NCI-H1436 (cell line): ENCODE measurements at regions not wholly inside any gene's neighbourhood (a gene's known extent, or its start where the extent isn't known, plus 50 kb on each side); places are given as distances from the start of the nearest gene placed in this dataset.
A peak's percentile ranks its signal among the peaks of the same experiment; 100 is the strongest.

ENCODE experiments used
- DNase-seq: peaks from one replicate; lab custom pipeline; 2025; lab: John Stamatoyannopoulos, UW

DNA sequence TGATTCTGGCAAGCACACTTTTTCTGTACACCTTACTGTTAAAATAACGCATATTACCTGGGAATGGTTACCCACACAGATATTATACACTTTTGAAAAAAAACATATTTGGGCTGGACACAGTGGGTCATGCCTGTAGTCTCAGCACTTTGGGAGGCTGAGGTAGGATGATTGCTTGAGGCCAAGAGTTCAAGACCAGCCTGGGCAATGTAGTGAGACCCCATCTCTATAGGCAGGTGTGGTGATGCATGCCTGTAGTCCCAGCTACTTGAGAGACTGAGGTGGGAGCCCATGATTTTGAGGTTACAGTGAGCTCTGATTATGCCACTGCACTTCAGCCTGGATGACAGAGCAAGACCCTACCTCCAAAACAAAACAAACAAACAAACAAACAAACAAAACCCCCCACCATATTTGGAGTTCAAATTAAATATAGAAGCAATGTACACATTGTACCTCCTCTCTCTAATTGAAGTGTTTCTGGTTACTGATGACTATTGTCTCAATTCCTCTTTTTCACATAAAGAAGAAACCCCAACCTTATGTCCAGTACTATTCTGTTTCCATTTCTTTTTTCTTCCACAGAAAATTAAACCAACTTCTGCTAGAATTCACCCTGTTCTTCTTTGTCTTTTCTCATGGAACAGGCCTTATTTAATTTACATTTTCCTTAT, 152.6 kb upstream of the UMPS start:
- DNase-seq = no peak

DNA sequence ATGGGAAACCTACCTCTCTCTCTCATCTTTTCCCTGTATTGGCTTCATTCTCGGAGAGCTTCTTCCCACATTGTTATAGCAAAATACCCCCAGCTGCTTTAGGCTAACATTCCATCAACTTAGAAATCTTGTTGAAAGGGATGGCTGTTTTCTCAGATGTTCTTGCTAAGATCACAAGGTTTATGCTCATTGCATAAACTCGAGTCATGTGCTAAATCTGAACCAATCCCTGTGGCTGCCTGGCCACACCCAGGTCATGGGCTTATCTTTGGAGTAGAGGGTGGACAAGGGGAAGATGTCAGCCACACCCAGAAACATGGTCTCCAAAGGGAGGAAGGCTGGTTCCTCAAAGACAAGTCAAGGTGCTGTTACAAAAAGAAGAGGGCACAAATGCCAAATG, 150.6 kb upstream of the UMPS start:
- no peak for DNase-seq

DNA sequence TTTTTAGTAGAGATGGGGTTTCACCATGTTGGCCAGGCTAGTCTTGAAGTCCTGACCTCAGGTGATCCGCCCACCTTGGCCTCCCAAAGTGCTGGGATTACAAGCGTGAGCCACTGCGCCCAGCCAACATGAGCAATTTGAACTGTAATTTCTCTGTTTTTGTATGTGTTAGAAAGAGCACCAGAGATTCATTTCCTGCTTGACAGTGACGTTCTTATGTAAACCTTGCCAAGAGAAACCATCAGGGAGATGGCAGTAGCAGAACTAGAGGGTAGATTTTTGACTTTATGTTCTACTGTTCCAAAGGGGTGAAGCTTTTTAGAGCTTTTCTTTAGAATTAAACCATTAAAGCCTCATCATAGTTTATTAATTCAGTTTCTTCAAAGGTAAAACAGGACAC, 148.1 kb upstream of the UMPS start:
- no peak for DNase-seq

DNA sequence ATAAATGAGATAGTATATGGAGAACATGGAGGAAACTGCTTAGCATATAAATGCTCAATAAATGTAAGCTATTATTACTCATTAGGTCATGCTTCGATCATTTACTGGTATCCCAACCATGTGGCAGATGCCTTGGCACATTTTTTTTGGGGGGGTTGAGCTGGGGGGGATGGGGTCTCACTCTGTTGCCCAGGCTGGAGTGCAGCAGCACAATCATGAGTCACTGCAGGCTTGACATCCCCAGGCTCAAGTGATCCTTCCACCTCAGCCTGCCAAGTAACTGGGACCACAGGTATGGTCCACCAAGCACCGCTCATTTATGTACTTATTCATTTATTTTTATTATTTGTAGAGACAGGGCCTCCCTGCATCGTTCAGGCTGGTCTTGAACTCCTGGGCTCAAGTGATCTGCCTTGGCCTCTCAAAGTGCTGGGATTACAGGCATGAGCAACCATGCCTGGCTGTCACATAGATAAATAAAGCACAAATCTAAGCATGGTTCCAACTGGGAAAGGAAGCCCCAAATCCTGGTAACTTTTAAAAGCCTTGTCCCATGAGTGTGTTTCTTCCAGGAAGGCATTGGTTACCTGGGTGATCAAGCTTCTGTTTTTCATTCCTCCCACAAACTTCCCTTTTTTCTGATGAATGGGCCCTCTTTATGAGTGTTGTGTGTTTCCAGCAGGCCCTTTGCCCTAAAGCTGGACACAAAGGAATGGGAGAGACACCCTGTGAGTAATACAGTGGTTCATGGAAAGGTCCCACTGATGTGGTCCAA, 147.4 kb upstream of the UMPS start:
- no peak for DNase-seq

DNA sequence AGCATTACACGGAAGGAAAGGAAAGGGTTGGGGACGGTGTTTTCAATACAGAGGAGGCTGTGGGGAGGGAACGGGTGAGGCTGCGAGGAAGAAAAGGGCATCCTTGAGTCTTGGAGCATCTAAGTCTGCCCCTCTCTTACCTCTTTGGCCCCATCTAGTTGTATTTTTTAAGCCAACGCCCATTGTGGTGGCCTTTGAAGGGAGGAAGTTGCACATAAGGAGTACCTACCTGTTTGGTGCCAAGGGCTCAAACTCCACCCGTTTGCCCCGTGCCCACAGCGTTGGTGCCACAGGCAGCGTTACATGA, 146.1 kb upstream of the UMPS start:
- DNase-seq = no peak

DNA sequence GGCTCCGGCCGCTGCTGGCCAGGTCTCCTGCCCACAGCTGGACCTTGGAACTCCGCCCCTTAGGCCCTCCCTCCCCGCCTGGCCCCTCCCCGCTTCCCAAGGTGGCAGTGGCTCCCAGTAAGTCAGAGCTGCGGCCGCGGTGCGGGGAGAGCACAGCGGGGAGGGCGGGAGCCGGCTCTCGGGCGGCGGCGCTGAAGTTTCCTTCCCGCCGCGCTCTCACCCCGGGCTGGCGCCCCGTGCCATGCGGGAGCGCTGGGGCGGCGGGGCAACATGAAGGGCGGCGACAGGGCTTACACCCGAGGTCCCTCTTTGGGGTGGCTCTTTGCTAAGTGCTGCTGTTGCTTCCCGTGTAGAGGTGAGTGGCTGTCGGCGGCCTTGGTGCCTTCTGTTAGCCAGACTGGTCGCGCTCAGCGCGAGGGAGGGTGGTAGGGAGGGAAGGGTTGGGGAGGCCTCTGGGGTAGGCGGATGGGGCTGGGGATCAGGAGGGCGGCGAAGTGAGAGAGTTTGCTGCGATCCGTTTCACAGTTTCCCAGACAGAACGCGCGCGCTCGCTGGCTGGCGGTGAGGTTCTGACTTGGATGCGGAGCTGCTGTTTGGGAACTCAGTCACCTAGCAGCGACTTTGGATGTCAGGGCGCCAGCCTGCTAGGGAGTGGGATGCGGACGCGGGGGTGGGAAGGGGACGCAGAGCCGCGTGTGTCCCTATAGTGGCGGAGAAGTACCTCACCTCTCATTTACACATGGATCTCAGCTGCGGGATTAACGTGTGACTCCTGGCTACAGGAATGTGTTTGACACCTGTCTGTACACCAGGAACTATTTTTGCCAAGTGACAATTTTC, 145.5 kb upstream of the UMPS start:
- peak; percentile 10 for DNase-seq

DNA sequence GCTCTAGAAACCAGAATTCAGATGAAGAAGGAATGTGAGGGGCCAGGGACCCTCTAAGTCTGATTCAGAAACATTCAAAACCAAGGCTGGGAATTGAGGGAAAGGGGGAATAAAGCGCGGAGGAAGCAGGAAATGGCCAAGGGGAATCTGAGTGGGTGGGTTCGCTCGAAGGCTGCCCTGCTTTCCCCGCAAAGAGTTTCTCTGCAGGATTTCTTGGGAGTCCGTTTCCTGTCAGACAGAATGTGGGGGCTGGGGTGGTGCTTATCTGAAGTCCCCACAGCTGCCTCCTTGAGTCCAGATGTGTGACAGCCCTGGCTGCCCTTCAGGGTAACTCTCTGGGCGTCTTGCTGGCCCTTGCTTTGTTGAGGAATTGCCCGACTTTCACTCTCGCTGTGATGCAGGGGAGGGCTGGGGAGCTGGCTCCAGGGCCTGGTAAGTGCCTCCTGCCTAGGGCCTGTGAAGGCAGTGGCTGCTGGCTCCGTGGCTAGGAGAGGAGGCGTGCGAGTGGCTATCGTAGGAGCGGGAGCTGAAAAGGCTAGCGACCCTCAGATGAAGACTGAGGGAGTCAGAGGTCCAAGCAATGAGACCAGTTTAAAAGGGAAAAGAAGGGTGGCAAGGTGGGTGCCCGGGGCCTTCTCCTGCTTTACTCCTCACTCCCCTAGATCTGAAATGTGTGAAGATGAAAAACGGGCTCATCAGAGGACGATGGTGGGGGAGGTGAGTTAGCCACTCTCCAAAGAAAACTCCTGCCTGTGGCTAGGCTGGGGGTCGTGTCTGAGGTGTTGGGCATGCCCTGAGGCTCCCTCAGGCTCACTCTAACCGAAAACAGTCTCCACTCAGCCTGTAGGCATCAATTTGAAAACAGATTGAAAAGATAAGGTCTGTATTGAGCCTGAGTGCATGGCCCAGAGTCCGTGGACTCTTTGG, 143.9 kb upstream of the UMPS start:
- no peak for DNase-seq

DNA sequence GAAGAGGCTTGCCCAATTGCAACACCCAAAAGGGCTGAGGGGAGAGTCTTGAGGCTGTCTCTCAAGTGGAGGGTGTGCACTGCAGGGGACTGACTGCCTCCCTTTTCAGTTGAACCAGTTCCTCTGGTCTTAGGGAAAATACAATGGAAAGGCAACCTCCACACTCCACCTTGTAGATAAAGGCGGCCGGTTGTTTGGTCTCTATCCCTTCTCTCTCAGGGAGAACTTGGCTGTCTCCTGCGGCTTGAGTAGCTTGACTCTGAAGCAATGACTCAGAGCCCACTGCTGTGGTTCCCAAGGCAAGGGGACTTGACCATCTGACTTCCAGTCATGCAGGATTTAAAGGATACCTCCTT, 143.2 kb upstream of the UMPS start:
- no peak for DNase-seq

DNA sequence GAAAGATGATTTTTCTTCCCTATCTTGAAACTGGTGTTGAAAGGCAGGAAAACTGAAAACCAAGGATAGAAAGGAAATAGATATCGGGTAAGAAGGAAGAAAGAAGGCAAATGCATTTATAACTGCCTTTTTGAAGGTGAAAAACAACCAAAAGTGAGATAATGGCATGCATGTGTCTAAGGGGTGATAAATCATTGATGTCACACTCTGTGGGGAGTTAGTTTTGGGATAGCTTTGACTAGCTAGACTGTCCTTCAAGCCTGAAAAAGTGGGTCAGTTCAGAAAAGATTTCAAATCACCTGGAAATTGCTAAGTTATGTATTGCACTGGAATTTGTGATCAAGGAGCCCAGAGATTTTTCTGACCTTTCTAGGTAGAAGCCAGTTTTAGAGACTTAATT, 142.2 kb upstream of the UMPS start:
- DNase-seq = no peak

DNA sequence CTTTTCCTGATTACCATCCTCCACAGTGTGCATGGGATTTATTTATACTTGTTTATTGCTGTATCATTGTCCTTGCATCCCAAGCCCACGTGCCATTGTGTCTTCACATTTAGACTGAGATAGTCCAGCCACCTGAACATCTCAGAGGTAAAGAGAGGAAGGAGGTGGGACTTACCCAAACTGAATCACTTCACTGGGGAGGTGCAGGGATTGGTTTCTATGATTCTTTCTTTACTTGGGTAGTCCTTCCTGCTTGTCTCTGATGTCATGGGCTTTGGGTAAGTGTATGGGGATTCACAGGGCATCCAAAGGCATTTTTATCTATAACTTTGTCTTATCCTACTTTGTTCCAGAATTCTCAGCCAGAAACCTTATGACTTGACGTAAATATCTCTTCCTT, 141.5 kb upstream of the UMPS start:
- DNase-seq = no peak

DNA sequence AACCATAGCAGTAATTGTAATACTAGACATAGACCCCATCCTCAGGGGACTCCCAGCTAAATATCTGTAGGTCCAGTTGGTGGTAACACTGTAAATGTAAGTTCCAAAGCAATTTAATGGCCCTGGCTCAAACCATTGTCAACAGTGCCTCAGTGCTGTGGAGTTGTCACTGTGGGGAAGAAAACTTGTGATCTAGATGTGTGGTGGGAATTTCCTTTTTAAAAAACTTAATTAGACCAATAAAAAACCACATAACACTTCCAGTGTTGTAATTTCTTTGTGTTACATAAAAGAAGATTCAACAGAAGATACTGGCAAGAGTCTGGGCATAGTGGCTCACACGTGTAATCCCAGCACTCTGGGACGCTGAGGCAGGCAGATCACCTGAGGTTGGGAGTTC, 138.6 kb upstream of the UMPS start:
- DNase-seq = no peak

DNA sequence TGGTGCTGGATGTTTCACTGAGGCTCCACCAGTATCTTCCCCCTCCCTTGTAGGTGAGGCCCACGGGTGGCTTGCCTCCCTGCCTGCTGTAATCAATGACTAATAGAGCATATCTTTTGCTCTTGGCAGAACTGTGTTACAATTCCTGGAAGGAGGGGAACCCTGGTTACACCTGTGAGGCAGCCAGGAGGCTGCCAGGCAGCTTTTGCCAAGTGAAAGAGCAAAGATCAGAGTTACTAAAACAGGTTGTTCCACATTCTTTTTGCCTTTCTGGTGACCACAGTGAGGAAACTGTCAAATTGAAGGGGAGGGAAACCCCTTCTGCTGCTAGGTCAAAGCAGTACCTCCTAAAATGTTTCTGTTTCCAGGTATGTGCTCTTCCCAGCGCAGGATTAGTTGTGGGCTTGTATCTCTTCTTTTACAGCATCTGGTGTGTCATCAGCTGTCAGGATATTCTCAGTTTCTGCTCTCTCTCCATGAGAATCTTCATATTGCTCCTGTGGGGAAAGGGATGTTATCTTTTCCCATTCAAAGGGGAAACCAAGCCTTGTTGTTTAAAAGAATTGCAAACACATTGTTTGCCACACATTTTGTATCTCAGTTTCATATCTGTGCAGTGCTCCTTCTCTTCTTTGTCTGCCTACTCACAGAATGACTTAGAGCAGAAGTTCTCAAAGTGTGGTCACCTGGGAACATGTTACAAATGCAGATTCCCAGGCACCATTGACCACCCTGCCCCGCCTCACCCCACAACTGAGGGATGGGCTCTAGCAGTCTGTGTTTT, 137.4 kb upstream of the UMPS start:
- DNase-seq = no peak

DNA sequence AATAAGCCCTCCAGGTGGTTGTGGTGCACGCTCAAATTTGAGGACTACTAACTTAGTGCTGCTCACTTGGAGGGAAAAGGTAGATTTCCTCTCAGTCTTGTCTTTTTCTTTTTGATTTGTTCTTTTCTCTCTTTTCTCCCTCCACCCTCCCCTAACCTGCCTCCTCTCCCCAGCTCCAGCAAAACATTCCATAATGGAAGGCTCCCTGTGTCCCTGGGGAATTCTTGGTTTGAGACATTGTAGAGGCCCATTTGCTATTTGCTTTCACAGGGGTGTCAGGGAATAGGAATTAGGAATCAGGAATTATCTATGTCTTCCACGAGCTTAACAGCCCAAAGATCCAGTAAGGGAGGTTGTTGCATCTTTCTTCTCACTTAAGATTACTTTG, 136.8 kb upstream of the UMPS start:
- DNase-seq = no peak

DNA sequence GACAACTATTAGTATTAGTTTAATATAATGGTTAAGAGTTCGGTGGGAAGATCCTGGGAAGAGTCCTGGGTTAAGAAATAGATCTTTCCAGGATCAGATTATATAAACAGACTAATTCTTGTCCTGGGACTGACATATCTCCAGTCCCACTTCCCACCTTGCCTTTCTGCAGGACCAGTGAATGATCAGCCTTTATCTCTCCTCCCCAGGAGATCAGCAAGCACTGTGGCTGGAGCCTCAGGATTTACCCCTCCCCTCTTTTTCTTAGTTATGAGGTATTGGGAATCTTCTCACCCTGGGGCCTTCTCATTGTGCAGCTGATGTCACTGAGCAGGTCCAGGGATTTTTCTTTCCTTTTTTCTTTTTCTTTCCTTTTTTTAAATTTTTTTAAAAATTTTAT, 135.7 kb upstream of the UMPS start:
- no peak for DNase-seq

DNA sequence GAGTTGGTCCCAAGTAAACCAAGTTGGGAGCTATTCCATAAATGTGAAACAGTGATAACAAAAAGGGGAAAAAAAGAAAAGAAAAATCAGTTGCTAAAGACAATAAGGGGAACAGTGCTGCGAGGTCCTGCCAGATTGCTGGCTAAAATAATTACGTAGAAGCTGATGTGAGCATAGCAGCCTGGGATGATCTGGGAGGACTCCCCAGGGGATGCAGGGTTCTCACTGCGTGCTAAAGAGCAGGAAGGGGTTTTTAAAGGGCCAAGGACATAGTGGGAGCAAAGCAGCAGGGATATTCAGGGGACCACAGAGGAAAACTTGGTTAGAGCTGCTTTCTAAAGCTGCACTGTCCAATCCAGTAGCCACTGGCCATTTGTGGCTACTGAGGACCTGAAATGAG, 133.0 kb upstream of the UMPS start:
- DNase-seq = peak; percentile 4

DNA sequence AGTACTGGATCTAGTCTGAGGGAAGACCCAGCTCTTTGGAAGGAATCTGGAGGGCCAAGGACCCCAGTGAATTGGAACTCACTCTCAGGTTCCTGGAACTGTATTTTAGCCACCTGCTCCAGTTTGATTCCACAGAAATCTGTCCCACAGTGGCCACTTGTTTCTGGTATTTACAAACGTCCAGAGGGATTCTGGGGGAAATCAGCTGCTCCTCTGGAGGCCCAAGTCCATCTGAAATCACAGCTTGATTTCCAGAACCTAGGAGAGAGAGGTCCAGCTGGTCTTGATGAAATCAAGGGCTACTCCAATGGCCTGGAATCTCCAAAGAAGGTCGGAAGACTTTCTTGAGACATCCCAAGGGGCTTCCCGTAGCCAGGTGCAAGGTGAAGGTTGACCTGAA, 132.3 kb upstream of the UMPS start:
- no peak for DNase-seq

DNA sequence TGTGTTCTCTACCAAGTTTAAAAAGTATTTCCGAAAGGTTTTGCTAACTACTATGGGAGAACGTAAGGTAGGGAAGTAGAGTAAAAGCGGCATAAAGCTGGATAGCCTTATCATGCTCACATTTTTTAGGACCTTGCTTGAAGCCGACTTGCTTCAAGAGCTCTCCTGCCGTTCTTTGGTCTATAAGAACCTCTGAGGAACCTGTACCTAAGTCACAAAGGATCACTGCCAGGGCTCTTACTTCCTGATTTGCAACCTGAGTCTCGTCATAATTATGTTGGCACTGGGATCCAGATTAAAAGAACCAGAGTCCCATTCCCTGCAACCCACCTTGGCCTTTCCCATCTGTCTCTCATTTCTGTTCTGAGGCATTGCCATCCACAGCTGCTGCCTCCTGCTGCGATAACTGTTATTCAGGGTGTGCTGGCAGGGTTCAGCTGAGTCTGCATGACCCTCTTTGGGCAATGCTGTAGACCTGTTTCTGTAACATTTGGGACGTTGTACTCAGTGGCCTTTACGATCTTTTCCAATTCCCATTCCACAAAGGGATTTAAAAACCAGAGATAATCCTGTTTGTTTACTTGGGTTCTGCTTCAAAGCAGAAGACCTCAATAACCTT, 131.0 kb upstream of the UMPS start:
- DNase-seq = no peak

DNA sequence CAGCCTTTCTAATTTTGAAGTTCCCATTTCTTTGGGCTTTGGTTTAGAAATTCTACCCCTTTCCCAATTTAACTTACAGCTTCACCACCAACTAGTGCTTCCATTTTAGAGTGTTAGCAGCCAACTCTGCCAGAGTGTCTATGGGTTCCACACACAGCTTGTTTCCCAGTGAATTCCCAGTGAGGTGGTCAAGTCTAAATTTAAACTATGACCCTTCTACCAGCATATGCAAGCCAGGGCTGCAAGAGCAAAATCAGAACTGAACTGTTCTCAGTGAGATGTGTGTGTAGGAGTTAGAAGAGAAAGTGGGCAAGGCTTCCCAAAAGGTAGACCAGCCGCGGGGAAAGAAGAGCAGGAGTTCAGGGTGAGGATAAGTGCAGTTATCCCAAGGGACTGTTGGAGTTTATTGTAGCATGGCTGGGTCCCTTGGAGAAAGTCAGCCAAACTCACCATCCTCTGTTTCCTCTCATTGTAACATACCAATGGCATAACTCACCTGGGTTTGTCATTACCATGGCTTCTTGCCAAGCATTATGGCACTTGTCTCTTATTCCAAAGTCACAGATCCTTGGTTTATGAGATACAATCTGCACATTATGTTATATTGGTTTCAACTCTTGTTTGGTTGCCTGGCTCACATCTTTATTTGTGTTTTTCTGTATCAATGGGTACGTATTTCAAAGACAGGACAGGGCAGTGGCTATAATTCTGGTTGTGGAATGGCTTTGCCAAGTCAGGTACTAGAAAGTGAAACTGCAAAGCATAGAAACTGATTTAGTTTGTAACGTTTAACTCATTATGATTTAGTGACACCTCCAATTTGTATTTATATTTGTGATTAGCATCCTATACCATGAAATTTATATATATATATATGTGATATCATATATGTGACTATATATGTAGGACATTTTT, 130.2 kb upstream of the UMPS start:
- DNase-seq = no peak

DNA sequence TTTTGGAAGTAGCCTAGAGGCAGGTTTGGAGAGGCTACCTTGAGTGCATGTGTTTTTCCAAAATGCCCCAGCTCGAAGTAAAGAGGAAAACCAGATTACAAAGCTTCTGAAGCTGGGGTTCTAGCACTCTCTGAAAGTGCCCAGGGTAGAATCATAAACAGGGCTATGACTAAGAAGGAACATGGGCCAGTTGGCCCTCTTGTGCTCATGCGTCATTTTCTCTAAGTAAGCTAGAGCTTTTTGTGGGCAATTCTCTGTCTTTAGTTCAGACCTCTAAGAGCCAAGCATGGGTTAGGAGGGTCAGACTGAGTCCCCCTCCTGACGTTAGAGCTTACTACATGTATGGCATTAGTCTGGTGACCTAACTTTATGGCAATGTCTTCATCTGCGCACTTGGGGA, 129.5 kb upstream of the UMPS start:
- no peak for DNase-seq

DNA sequence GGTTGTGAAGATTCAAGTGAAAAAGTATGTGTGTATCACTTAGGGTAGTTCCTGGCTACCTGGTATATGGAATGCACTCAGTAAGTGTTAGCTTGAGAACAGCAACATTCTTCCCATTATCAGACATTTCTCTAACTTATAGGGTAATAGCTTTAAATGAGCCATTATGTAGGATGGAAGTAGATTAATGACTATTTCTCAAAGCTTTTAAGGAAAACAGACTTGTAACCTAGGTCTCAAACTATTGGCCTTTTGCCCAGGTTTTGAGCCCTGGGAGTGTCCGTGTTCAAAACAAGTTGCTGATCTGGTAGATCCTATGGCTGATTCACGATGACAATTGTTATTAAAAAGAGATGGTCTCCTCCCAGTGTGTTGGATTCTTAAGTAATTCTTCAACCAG, 129.1 kb upstream of the UMPS start:
- no peak for DNase-seq
